ENCODE measurements at regions not wholly inside any gene's neighbourhood (a gene's known extent, or its start where the extent isn't known, plus 50 kb on each side); places are given as distances from the start of the nearest gene placed in this dataset.

- H3K4ac ChIP-seq (ENCODE audit: low read depth, low read length), result no peak overlapping the region
- H3K14ac ChIP-seq (ENCODE audit: low read length), result no peak overlapping the region
These were observed 372.2 kb downstream of the MRPL39 start for GRCh38 chr21:25234857-25235801.

DNA sequence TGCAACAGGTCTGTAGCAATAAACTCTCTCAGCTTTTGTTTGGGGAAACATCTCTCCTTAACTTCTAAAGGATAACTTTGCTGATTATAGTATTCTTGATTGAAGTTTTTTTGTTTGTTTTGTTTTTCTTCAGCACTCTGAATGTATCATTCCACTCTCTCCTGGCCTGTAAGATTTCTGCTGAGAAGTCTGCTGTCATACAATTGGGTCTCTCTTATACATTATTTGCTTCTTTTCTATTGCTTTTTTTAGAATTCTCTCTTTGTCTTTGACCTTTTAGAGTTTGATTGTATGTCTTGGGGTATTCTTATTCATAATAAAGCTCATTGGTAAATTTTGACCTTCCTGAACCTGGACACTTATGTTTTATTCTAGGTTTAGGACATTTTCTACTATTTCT lies 386.3 kb downstream of the MRPL39 start:
- Histone ChIP-seq H3K27ac (ENCODE audit: low read depth, low read length) (no peak overlapping the region), H2BK5ac (ENCODE audit: low read depth, low read length, poor library complexity) (no peak overlapping the region), H2BK12ac (ENCODE audit: low read length) (no peak overlapping the region), H3K4me1 (ENCODE audit: control insufficient read depth in 1 of 2, insufficient read depth in 2 of 2, low read length in 2 of 2) (no peaks in the 10 kb centered on the region), H2AFZ (ENCODE audit: insufficient read depth, low read length, poor library complexity) (no peak overlapping the region), H3K36me3 (ENCODE audit: control insufficient read depth in 1 of 2, insufficient read depth in 2 of 2, low read length in 2 of 2) (no peaks in the 10 kb centered on the region), H3K27me3 (ENCODE audit: insufficient read depth, low read length) (no peaks in the 10 kb centered on the region), H4K8ac (ENCODE audit: low read depth, low read length) (no peak overlapping the region), H3K4me2 (ENCODE audit: low read length) (no peak overlapping the region), H3K4ac (ENCODE audit: low read depth, low read length) (no peak overlapping the region), H4K91ac (ENCODE audit: low read depth, low read length) (no peak overlapping the region), H3K18ac (ENCODE audit: low read length) (no peak overlapping the region), H4K12ac (ENCODE audit: low read depth, low read length) (no peak overlapping the region), H2BK120ac (ENCODE audit: insufficient read depth, low read length, poor library complexity) (no peak overlapping the region), H3K14ac (ENCODE audit: low read length) (no peak overlapping the region), H3K23ac (ENCODE audit: low read length) (no peak overlapping the region), H3K79me2 (ENCODE audit: control insufficient read depth, insufficient read depth, low read length, poor library complexity) (no peaks in the 10 kb centered on the region), H3K4me3 (ENCODE audit: low read depth, low read length) (no peak overlapping the region), H3K9ac (ENCODE audit: low read length) (no peak overlapping the region), H3K79me1 (ENCODE audit: low read length) (no peaks in the 10 kb centered on the region), H3K9me3 (ENCODE audit: insufficient read depth, low read depth, low read length) (no peaks in the 10 kb centered on the region), H2AK5ac (ENCODE audit: low read length) (no peak overlapping the region)
- no peak for DNase-seq

More at GRCh38 chr21:25234857-25235801, 372.2 kb downstream of the MRPL39 start:
- no peaks in the 10 kb centered on the region for H3K79me2 ChIP-seq (ENCODE audit: control insufficient read depth, insufficient read depth, low read length, poor library complexity)
- no peaks in the 10 kb centered on the region for H3K27me3 ChIP-seq (ENCODE audit: insufficient read depth, low read length)
- H3K27ac ChIP-seq (ENCODE audit: low read depth, low read length), result no peak overlapping the region
- H3K4me1 ChIP-seq (ENCODE audit: control insufficient read depth in 1 of 2, insufficient read depth in 2 of 2, low read length in 2 of 2), result no peaks in the 10 kb centered on the region
- H4K91ac ChIP-seq (ENCODE audit: low read depth, low read length), result no peak overlapping the region
- no peak overlapping the region for H2AFZ ChIP-seq (ENCODE audit: insufficient read depth, low read length, poor library complexity)
- H4K12ac ChIP-seq (ENCODE audit: low read depth, low read length), result no peak overlapping the region
- H2BK120ac ChIP-seq (ENCODE audit: insufficient read depth, low read length, poor library complexity), result no peak overlapping the region
- no peak for DNase-seq
- H3K9me3 ChIP-seq (ENCODE audit: insufficient read depth, low read depth, low read length), result no peaks in the 10 kb centered on the region
- no peaks in the 10 kb centered on the region for H3K79me1 ChIP-seq (ENCODE audit: low read length)
- no peak overlapping the region for H3K4me3 ChIP-seq (ENCODE audit: low read depth, low read length)
- no peak overlapping the region for H3K18ac ChIP-seq (ENCODE audit: low read length)
- no peak overlapping the region for H4K8ac ChIP-seq (ENCODE audit: low read depth, low read length)
- no peak overlapping the region for H2AK5ac ChIP-seq (ENCODE audit: low read length)
- H3K4me2 ChIP-seq (ENCODE audit: low read length), result no peak overlapping the region
- H3K23ac ChIP-seq (ENCODE audit: low read length), result no peak overlapping the region
- no CpG with 5 or more reads among the region's 4 CpGs for WGBS (ENCODE audit: extremely low coverage, insufficient coverage, insufficient read length)
- H2BK12ac ChIP-seq (ENCODE audit: low read length), result no peak overlapping the region
- H2BK5ac ChIP-seq (ENCODE audit: low read depth, low read length, poor library complexity), result no peak overlapping the region
- H3K9ac ChIP-seq (ENCODE audit: low read length), result no peak overlapping the region
- H3K36me3 ChIP-seq (ENCODE audit: control insufficient read depth in 1 of 2, insufficient read depth in 2 of 2, low read length in 2 of 2), result no peaks in the 10 kb centered on the region

GRCh38 chr21:25220169-25220568 lies 387.1 kb downstream of the MRPL39 start:
- Histone ChIP-seq H3K9me3 (ENCODE audit: insufficient read depth, low read depth, low read length) (no peaks in the 10 kb centered on the region), H3K4me3 (ENCODE audit: low read depth, low read length) (no peak overlapping the region), H2BK5ac (ENCODE audit: low read depth, low read length, poor library complexity) (no peak overlapping the region), H2AK5ac (ENCODE audit: low read length) (no peak overlapping the region), H3K79me1 (ENCODE audit: low read length) (no peaks in the 10 kb centered on the region), H3K27ac (ENCODE audit: low read depth, low read length) (no peak overlapping the region), H3K4me2 (ENCODE audit: low read length) (no peak overlapping the region), H3K18ac (ENCODE audit: low read length) (no peak overlapping the region), H3K9ac (ENCODE audit: low read length) (no peak overlapping the region), H3K4me1 (ENCODE audit: control insufficient read depth in 1 of 2, insufficient read depth in 2 of 2, low read length in 2 of 2) (no peaks in the 10 kb centered on the region), H2BK120ac (ENCODE audit: insufficient read depth, low read length, poor library complexity) (no peak overlapping the region), H4K12ac (ENCODE audit: low read depth, low read length) (no peak overlapping the region), H3K14ac (ENCODE audit: low read length) (no peak overlapping the region), H3K79me2 (ENCODE audit: control insufficient read depth, insufficient read depth, low read length, poor library complexity) (no peaks in the 10 kb centered on the region), H2AFZ (ENCODE audit: insufficient read depth, low read length, poor library complexity) (no peak overlapping the region), H4K91ac (ENCODE audit: low read depth, low read length) (no peak overlapping the region), H3K23ac (ENCODE audit: low read length) (no peak overlapping the region), H3K27me3 (ENCODE audit: insufficient read depth, low read length) (no peaks in the 10 kb centered on the region), H4K8ac (ENCODE audit: low read depth, low read length) (no peak overlapping the region), H3K4ac (ENCODE audit: low read depth, low read length) (no peak overlapping the region), H2BK12ac (ENCODE audit: low read length) (no peak overlapping the region), H3K36me3 (ENCODE audit: control insufficient read depth in 1 of 2, insufficient read depth in 2 of 2, low read length in 2 of 2) (no peaks in the 10 kb centered on the region)
- WGBS (ENCODE audit: extremely low coverage, insufficient coverage, insufficient read length), result no CpG with 5 or more reads among the region's 1 CpG
- no peak for DNase-seq

DNA sequence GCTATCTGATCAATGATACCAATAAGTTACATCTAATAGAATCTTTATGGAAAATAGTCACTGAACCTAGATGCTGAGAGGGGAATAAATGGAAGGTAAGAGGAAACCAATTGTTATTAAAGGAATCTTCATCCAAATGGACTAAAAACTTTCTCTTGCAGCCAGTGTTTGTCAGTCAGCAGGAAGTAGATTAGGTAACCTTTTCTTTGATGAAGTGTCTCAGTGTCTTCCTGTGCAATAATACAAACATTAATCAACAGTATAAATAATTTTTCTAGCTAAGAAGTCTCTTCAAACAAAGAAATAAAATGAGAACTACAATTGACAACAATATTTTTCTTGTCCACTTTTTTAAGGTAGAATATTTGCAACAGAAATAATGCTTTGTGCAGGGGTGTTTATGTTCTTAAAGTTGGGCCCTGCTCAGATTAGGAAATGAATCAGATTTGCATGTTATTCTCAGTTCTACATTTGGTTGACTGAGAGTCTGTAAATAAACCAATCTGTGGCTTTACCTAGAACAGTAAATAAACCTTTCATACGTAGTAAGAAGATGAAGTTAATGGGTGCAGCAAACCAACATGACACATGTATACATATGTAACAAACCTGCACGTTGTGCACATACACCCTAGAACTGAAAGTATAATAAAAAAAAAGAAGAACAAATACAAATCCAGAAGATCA lies 391.4 kb downstream of the MRPL39 start:
- Histone ChIP-seq H3K9me3 (ENCODE audit: insufficient read depth, low read depth, low read length) (no peaks in the 10 kb centered on the region), H3K36me3 (ENCODE audit: control insufficient read depth in 1 of 2, insufficient read depth in 2 of 2, low read length in 2 of 2) (no peaks in the 10 kb centered on the region), H3K79me2 (ENCODE audit: control insufficient read depth, insufficient read depth, low read length, poor library complexity) (no peaks in the 10 kb centered on the region), H4K12ac (ENCODE audit: low read depth, low read length) (no peak overlapping the region), H3K14ac (ENCODE audit: low read length) (no peak overlapping the region), H3K4me1 (ENCODE audit: control insufficient read depth in 1 of 2, insufficient read depth in 2 of 2, low read length in 2 of 2) (no peaks in the 10 kb centered on the region), H2AK5ac (ENCODE audit: low read length) (no peak overlapping the region), H3K4ac (ENCODE audit: low read depth, low read length) (no peak overlapping the region), H2BK12ac (ENCODE audit: low read length) (no peak overlapping the region), H4K8ac (ENCODE audit: low read depth, low read length) (no peak overlapping the region), H3K9ac (ENCODE audit: low read length) (no peak overlapping the region), H3K27me3 (ENCODE audit: insufficient read depth, low read length) (no peaks in the 10 kb centered on the region), H3K23ac (ENCODE audit: low read length) (no peak overlapping the region), H3K79me1 (ENCODE audit: low read length) (no peaks in the 10 kb centered on the region), H3K18ac (ENCODE audit: low read length) (no peak overlapping the region), H3K4me3 (ENCODE audit: low read depth, low read length) (no peak overlapping the region), H2BK120ac (ENCODE audit: insufficient read depth, low read length, poor library complexity) (no peak overlapping the region), H3K27ac (ENCODE audit: low read depth, low read length) (no peak overlapping the region), H4K91ac (ENCODE audit: low read depth, low read length) (no peak overlapping the region), H2AFZ (ENCODE audit: insufficient read depth, low read length, poor library complexity) (no peak overlapping the region), H2BK5ac (ENCODE audit: low read depth, low read length, poor library complexity) (no peak overlapping the region), H3K4me2 (ENCODE audit: low read length) (no peak overlapping the region)
- WGBS (ENCODE audit: extremely low coverage, insufficient coverage, insufficient read length), result no CpG with 5 or more reads among the region's 2 CpGs
- DNase-seq, result no peak
